PC-9 (cell line): ENCODE measurements at regions not wholly inside any gene's neighbourhood (a gene's known extent, or its start where the extent isn't known, plus 50 kb on each side); places are given as distances from the start of the nearest gene placed in this dataset.

Experiments used
- CTCF ChIP-seq: fragments of 200-600 bp; sonication (generic); conservative IDR thresholded peaks from 2 replicates; pipeline ENCODE4 v1.6.1; 2017; ENCODE audit warnings: mixed run types, antibody characterized with exemption, mild to moderate bottlenecking, moderate library complexity
- EZH2 ChIP-seq: fragments of 200-600 bp; sonication (generic); IDR thresholded peaks from 2 replicates; pipeline ENCODE4 v1.8.0; 2017; ENCODE audit warnings: antibody characterized with exemption, low read depth

GRCh38 chr16:64217789-64218535 is 903.9 kb downstream of the CDH11 start:
- no peak for TF ChIP-seq CTCF
- TF ChIP-seq EZH2 = no peak
